Immature natural killer cell (primary cell): ENCODE measurements at regions not wholly inside any gene's neighbourhood (a gene's known extent, or its start where the extent isn't known, plus 50 kb on each side); places are given as distances from the start of the nearest gene placed in this dataset.

Experiments
- DNase-seq, 3 donors: peaks; one replicate each; pipeline ENCODE4 v3.0.0; 2022; ENCODE audit warnings: mixed read lengths in 1 of 3
- H3K27ac Mint-ChIP-seq, 6 donors: one replicate each; pipeline ENCODE4 v1.8.0; 2020; ENCODE audit warnings: mixed read lengths in 6 of 6, mild to moderate bottlenecking in 5 of 6, inconsistent platforms in 4 of 6, moderate library complexity in 3 of 6
- H3K27me3 Mint-ChIP-seq, 3 donors: one replicate each; pipeline ENCODE4 v1.8.0; 2020 to 2021; ENCODE audit warnings: low read depth in 3 of 3, mild to moderate bottlenecking in 3 of 3, mixed read lengths in 3 of 3, moderate library complexity in 3 of 3, inconsistent platforms in 1 of 3
- H3K36me3 Mint-ChIP-seq, 3 donors: one replicate each; pipeline ENCODE4 v1.8.0; 2020; ENCODE audit warnings: mixed read lengths in 3 of 3, inconsistent platforms in 2 of 3, mild to moderate bottlenecking in 2 of 3
- H3K4me1 Mint-ChIP-seq, 2 donors: one replicate each; pipeline ENCODE4 v1.8.0; 2020; ENCODE audit warnings: inconsistent platforms in 2 of 2, mild to moderate bottlenecking in 2 of 2, mixed read lengths in 2 of 2, moderate library complexity in 1 of 2
- H3K4me3 Mint-ChIP-seq, 5 donors: one replicate each; pipeline ENCODE4 v1.8.0; 2020; ENCODE audit warnings: mild to moderate bottlenecking in 5 of 5, mixed read lengths in 5 of 5, inconsistent platforms in 3 of 5, moderate library complexity in 3 of 5
- H3K9me3 Mint-ChIP-seq, 6 donors: one replicate each; pipeline ENCODE4 v1.8.0; 2020; ENCODE audit warnings: mild to moderate bottlenecking in 6 of 6, mixed read lengths in 6 of 6, inconsistent platforms in 4 of 6, moderate library complexity in 3 of 6

GRCh38 chr5:68544648-68545552 is 329.3 kb downstream of the PIK3R1 start:
- no peak for DNase-seq
- no peaks in the 10 kb centered on the region for H3K36me3 Mint-ChIP-seq
- no peaks in the 10 kb centered on the region for H3K4me1 Mint-ChIP-seq
- no peak overlapping the region for H3K4me3 Mint-ChIP-seq
- H3K27ac Mint-ChIP-seq = no peak overlapping the region
- H3K27me3 Mint-ChIP-seq = peaks cover 0 to 7% (median 6%) of the 10 kb centered on the region in 3 donors
- no peaks in the 10 kb centered on the region for H3K9me3 Mint-ChIP-seq

GRCh38 chr5:68545636-68546295 is 330.2 kb downstream of the PIK3R1 start:
- Mint-ChIP-seq H3K27ac (no peak overlapping the region), H3K4me1 (no peaks in the 10 kb centered on the region), H3K27me3 (peaks cover 0 to 7% (median 3%) of the 10 kb centered on the region in 3 donors), H3K4me3 (no peak overlapping the region), H3K36me3 (no peaks in the 10 kb centered on the region), H3K9me3 (no peaks in the 10 kb centered on the region)
- no peak for DNase-seq

GRCh38 chr5:68547056-68547455 is 331.5 kb downstream of the PIK3R1 start:
- Mint-ChIP-seq H3K27ac (no peak overlapping the region), H3K9me3 (no peaks in the 10 kb centered on the region), H3K36me3 (no peaks in the 10 kb centered on the region), H3K27me3 (peaks cover 0 to 8% (median 0%) of the 10 kb centered on the region in 3 donors), H3K4me3 (no peak overlapping the region), H3K4me1 (no peaks in the 10 kb centered on the region)
- no peak for DNase-seq

DNA sequence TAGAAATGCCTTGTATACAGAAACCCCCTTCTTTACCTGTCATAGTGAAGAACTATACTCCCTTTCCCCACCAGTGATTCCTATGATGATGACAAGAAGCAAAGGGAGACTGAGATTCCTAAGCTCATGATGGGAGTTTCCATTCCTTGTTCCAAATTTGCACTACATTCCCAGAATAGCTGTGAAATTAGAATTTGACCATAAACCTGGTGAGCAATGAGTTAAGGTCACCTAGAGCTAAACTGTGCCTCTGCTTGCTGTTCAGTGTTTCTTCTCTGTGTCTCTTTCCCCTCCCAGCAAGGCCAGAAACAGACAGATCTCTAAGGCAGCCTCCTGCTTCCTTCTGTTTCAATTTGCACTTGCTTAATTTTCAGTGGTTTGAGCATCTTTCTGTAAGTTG is 332.1 kb downstream of the PIK3R1 start:
- Mint-ChIP-seq H3K27ac (no peak overlapping the region), H3K4me1 (no peaks in the 10 kb centered on the region), H3K9me3 (no peaks in the 10 kb centered on the region), H3K4me3 (no peak overlapping the region), H3K36me3 (no peaks in the 10 kb centered on the region), H3K27me3 (peaks cover 0 to 8% (median 1%) of the 10 kb centered on the region in 3 donors)
- DNase-seq = no peak

GRCh38 chr5:68548959-68549676 is 333.6 kb downstream of the PIK3R1 start:
- H3K27ac Mint-ChIP-seq = no peak overlapping the region
- no peaks in the 10 kb centered on the region for H3K36me3 Mint-ChIP-seq
- DNase-seq = no peak
- no peaks in the 10 kb centered on the region for H3K9me3 Mint-ChIP-seq
- peaks cover 0 to 8% (median 1%) of the 10 kb centered on the region in 3 donors for H3K27me3 Mint-ChIP-seq
- H3K4me3 Mint-ChIP-seq = no peak overlapping the region
- no peaks in the 10 kb centered on the region for H3K4me1 Mint-ChIP-seq

DNA sequence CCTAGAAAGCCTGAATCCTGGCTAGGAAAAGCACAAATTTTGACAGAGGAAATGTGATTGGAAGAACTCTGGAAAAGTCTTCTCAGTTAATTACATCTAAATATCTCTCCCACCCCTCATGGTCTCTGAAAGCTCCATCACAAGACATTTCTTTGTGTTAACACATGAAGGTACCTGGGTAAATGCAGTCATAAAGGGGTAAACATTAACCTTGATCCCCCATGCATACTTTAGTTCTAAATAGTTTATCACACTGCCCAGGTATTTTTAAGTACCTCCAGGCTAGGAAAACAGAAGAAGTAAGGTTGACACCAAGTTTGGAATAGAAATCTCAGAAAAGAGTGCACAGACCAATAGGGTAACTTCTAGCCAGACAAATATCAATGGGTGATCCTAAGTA is 334.5 kb downstream of the PIK3R1 start:
- Mint-ChIP-seq H3K27me3 (peaks cover 0 to 8% (median 1%) of the 10 kb centered on the region in 3 donors), H3K27ac (no peak overlapping the region), H3K9me3 (no peaks in the 10 kb centered on the region), H3K36me3 (no peaks in the 10 kb centered on the region), H3K4me1 (no peaks in the 10 kb centered on the region), H3K4me3 (no peak overlapping the region)
- DNase-seq = no peak

GRCh38 chr5:68551436-68551835 is 335.9 kb downstream of the PIK3R1 start:
- no peak for DNase-seq
- Mint-ChIP-seq H3K4me1 (no peaks in the 10 kb centered on the region), H3K27ac (no peak overlapping the region), H3K4me3 (no peak overlapping the region), H3K9me3 (no peaks in the 10 kb centered on the region), H3K27me3 (peaks cover 0 to 8% (median 3%) of the 10 kb centered on the region in 3 donors), H3K36me3 (no peaks in the 10 kb centered on the region)

DNA sequence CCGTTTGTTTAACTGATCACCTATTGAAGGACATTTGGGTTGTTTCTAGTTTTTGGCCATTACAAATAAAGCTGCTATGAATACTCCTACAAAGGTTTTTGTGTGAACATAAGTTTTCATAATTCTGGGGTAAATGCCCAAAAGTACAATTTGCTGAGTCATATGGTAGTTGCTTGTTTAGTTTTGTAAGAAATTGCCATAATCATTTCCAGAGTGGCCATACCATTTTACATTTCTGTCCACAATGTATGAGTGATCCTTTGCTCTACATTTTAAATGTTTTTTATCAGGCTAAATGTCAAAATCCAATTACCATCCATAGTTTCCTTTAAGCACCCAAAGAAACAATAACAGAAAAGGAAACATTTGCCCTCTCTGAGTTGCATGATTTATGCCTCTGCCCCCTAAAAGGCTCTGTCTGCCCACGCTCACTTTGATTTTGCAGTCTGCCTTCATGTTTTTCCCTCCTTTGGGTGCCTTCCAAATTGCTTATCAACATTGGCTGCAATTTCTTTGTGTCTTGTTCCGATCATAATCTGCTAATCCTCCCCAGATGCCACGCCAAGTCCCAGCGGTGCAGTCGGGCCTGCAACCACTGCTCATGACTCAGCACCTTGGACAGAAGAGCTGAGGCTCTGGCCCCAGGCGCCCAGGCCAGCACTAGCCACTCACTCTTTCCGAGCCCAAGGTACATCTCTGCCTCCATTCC is 339.2 kb downstream of the PIK3R1 start:
- no peaks in the 10 kb centered on the region for H3K4me1 Mint-ChIP-seq
- H3K9me3 Mint-ChIP-seq = no peaks in the 10 kb centered on the region
- H3K4me3 Mint-ChIP-seq = no peak overlapping the region
- H3K27ac Mint-ChIP-seq = no peak overlapping the region
- H3K36me3 Mint-ChIP-seq = no peaks in the 10 kb centered on the region
- DNase-seq = no peak
- H3K27me3 Mint-ChIP-seq = peaks cover 0 to 3% (median 3%) of the 10 kb centered on the region in 3 donors

DNA sequence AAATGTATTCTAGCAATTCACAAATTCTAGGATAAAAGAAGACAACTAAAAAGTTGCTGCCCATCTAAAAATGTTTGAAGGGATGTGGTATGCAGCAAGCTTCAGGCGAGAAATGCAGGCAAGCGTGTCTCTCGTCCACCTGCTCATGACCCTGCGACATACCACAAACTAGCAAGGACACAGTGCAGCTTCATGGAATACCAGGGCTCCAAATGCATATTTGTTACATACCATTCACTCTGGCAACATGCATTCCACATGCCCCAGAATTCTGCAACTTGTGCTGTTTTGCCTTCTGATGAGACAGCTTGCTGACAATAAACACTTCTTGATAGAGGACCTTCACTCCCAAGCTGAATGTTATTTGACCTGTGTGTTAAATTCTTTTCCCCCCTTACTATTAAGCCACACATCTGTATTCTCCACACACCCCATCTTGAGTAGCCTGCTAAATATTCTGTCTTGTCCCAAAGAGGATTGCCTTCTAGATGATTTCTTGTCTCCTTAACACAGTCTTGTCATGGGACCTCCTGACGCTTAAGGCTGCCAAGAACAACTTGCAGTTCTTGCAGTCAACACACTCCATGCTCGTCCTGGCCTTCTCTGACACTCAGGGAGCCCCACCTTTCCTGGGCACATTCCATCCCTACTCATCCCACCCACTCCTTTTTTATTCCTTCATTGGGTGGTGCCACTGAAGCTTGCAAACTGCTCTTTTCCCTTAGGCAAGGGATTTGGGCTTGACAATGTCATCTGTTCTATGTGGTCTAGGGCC is 340.5 kb downstream of the PIK3R1 start:
- Mint-ChIP-seq H3K9me3 (no peaks in the 10 kb centered on the region), H3K4me1 (no peaks in the 10 kb centered on the region), H3K4me3 (no peak overlapping the region), H3K27me3 (peaks cover 0 to 3% (median 3%) of the 10 kb centered on the region in 3 donors), H3K27ac (no peak overlapping the region), H3K36me3 (no peaks in the 10 kb centered on the region)
- no peak for DNase-seq

DNA sequence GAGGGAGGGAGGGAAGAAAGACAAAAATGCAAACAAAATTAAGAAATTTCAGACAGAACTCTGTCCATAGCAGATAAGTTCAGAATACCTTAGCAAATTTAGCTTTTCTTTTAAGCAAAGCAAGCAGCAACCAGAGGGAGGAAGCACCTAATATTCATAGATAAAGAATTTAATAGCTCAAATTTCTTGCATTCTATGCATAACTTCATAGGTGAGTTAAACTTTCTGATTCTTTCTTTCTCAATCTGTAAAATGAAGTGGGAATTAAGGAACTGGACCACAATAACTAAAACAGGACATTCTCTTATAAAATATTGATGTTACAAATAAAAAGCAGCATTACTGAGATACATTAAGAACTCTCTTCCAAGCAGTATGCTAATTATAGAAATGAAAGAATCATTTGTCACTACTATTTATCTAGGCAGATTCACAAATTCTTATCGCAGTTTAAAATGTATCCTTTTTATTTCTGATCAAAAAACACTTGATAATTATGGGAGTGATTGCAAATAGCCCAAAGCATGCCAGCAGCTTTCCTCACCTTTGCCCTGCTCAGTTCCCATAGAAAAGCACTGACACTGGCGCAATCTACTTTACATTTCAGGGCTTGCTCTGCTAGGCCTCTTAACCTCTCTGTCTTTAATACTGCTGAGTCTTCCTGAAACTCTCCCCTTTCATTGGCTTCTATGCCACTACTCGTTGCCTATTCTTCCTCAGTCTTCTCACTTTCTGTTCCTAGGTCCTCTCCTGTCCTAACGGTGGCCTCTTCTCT is 341.8 kb downstream of the PIK3R1 start:
- no peak for DNase-seq
- Mint-ChIP-seq H3K27me3 (peaks cover 0 to 3% (median 2%) of the 10 kb centered on the region in 3 donors), H3K4me1 (no peaks in the 10 kb centered on the region), H3K36me3 (no peaks in the 10 kb centered on the region), H3K27ac (no peak overlapping the region), H3K9me3 (no peaks in the 10 kb centered on the region), H3K4me3 (no peak overlapping the region)

DNA sequence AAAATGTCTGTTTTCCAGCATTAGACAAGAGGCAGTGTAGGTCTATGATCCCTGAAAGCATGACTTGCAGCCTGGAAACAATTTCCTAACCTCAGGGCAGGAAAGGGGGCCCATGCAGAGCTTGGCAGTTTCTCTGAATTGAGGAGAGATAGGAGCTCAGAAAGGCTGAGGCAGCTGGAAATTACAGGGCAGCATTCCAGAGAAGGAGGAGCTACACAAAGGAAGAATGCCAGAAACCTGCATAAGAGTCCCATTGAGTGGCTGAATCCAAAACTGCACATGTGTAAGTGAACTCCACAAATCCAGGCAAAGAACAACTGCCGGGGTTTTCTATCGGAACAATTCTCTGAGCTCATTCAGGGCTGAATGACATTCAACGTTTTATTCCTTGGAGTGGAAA is 346.8 kb downstream of the PIK3R1 start:
- no peak for DNase-seq
- H3K4me1 Mint-ChIP-seq = no peaks in the 10 kb centered on the region
- peaks cover 0 to 5% (median 3%) of the 10 kb centered on the region in 3 donors for H3K27me3 Mint-ChIP-seq
- H3K4me3 Mint-ChIP-seq = no peak overlapping the region
- H3K27ac Mint-ChIP-seq = no peak overlapping the region
- H3K36me3 Mint-ChIP-seq = peaks cover 0 to 2% (median 0%) of the 10 kb centered on the region in 3 donors
- H3K9me3 Mint-ChIP-seq = peaks cover 0 to 15% (median 7%) of the 10 kb centered on the region in 6 donors

- H3K9me3 Mint-ChIP-seq = peaks cover 0 to 15% (median 7%) of the 10 kb centered on the region in 6 donors
- H3K27ac Mint-ChIP-seq = no peak overlapping the region
- peaks cover 0 to 2% (median 0%) of the 10 kb centered on the region in 3 donors for H3K36me3 Mint-ChIP-seq
- H3K4me3 Mint-ChIP-seq = no peak overlapping the region
- H3K27me3 Mint-ChIP-seq = peaks cover 0 to 7% (median 3%) of the 10 kb centered on the region in 3 donors
- no peaks in the 10 kb centered on the region for H3K4me1 Mint-ChIP-seq
- no peak for DNase-seq
These were observed 349.9 kb downstream of the PIK3R1 start for GRCh38 chr5:68565427-68565826.
